H9 (cell line): ENCODE measurements at regions not wholly inside any gene's neighbourhood (a gene's known extent, or its start where the extent isn't known, plus 50 kb on each side); places are given as distances from the start of the nearest gene placed in this dataset.

Experiments
- DNase-seq: peaks from one replicate; pipeline ENCODE4 v3.0.0-alpha.2; 2017
- H2AFZ ChIP-seq: one replicate; pipeline ENCODE4 v1.6.1; 2013; ENCODE audit warnings: mild to moderate bottlenecking, low read length, control low read depth, moderate library complexity
- H2AK5ac ChIP-seq: 2 replicates; pipeline ENCODE4 v1.6.1; 2013; ENCODE audit warnings: low read length, control low read depth, mixed read lengths; ENCODE audit not compliant: insufficient read length
- H2BK120ac ChIP-seq: one replicate; pipeline ENCODE4 v1.6.1; 2013; ENCODE audit warnings: low read depth, mild to moderate bottlenecking, low read length, control low read depth, inconsistent platforms; ENCODE audit not compliant: poor library complexity, severe bottlenecking
- H2BK12ac ChIP-seq: 2 replicates; pipeline ENCODE4 v1.6.1; 2013; ENCODE audit warnings: low read length, control low read depth, mixed read lengths, low read depth; ENCODE audit not compliant: insufficient read length
- H2BK15ac ChIP-seq: 2 replicates; pipeline ENCODE4 v1.6.1; 2013; ENCODE audit warnings: low read depth, low read length, control low read depth
- H2BK20ac ChIP-seq: one replicate; pipeline ENCODE4 v1.6.1; 2013; ENCODE audit warnings: low read depth, mild to moderate bottlenecking, low read length, control low read depth, inconsistent platforms; ENCODE audit not compliant: poor library complexity, severe bottlenecking
- H2BK5ac ChIP-seq: 2 replicates; pipeline ENCODE4 v1.6.1; 2013; ENCODE audit warnings: low read length, control low read depth, mixed read lengths; ENCODE audit not compliant: insufficient read length
- H3K14ac ChIP-seq: 2 replicates; pipeline ENCODE4 v1.6.1; 2013; ENCODE audit warnings: low read length, control low read depth; ENCODE audit not compliant: insufficient read depth
- H3K18ac ChIP-seq: 2 replicates; pipeline ENCODE4 v1.6.1; 2013; ENCODE audit warnings: low read depth, mild to moderate bottlenecking, mixed read lengths, low read length, control low read depth; ENCODE audit not compliant: insufficient read length
- H3K23ac ChIP-seq: 2 replicates; pipeline ENCODE4 v1.6.1; 2013; ENCODE audit warnings: low read length, control low read depth, mixed read lengths, low read depth; ENCODE audit not compliant: insufficient read length
- H3K23me2 ChIP-seq: 2 replicates; pipeline ENCODE4 v1.6.1; 2013; ENCODE audit warnings: low read depth, mild to moderate bottlenecking, mixed read lengths, low read length, control low read depth; ENCODE audit not compliant: insufficient read length, poor library complexity, severe bottlenecking
- H3K27ac ChIP-seq: 2 replicates; pipeline ENCODE4 v1.5.1; 2013; ENCODE audit warnings: low read length, control low read depth, mixed read lengths, low read depth; ENCODE audit not compliant: insufficient read length
- H3K27me3 ChIP-seq: 2 replicates; pipeline ENCODE4 v1.6.1; 2013; ENCODE audit warnings: low read length, control low read depth, inconsistent platforms; ENCODE audit not compliant: insufficient read depth
- H3K4ac ChIP-seq: 2 replicates; pipeline ENCODE4 v1.6.1; 2013; ENCODE audit warnings: low read depth, mild to moderate bottlenecking, control low read depth, inconsistent platforms, low read length, moderate library complexity
- H3K4me1 ChIP-seq: 2 replicates; pipeline ENCODE4 v1.6.1; 2013; ENCODE audit warnings: low read length, control low read depth, inconsistent platforms; ENCODE audit not compliant: insufficient read depth
- H3K4me2 ChIP-seq: 2 replicates; pipeline ENCODE4 v1.6.1; 2013; ENCODE audit warnings: low read length, control low read depth, mixed read lengths; ENCODE audit not compliant: insufficient read length, insufficient read depth
- H3K56ac ChIP-seq: 2 replicates; pipeline ENCODE4 v1.6.1; 2013; ENCODE audit warnings: low read depth, mild to moderate bottlenecking, mixed read lengths, low read length, control low read depth; ENCODE audit not compliant: insufficient read length
- H3K79me1 ChIP-seq: 2 replicates; pipeline ENCODE4 v1.6.1; 2013; ENCODE audit warnings: low read depth, mild to moderate bottlenecking, moderate library complexity, low read length, control low read depth, inconsistent platforms; ENCODE audit not compliant: insufficient read depth, poor library complexity, severe bottlenecking
- H3K79me2 ChIP-seq: 2 replicates; pipeline ENCODE4 v1.6.1; 2013; ENCODE audit warnings: low read length, control low read depth, inconsistent platforms; ENCODE audit not compliant: insufficient read depth
- H3K9ac ChIP-seq: 2 replicates; pipeline ENCODE4 v1.6.1; 2013; ENCODE audit warnings: low read length, control low read depth, mixed read lengths; ENCODE audit not compliant: insufficient read length; ENCODE audit errors: extremely low read depth
- H3K9me3 ChIP-seq: one replicate; pipeline ENCODE4 v1.6.1; 2013; ENCODE audit warnings: low read depth, low read length, inconsistent platforms; ENCODE audit not compliant: control insufficient read depth
- H3T11ph ChIP-seq: one replicate; pipeline ENCODE4 v1.6.1; 2013; ENCODE audit warnings: mild to moderate bottlenecking, low read length, control low read depth, inconsistent platforms
- H4K20me1 ChIP-seq: one replicate; pipeline ENCODE4 v1.6.1; 2013; ENCODE audit not compliant: control insufficient read depth, insufficient read length, insufficient read depth
- H4K5ac ChIP-seq: 2 replicates; pipeline ENCODE4 v1.6.1; 2013; ENCODE audit warnings: low read depth, mild to moderate bottlenecking, mixed read lengths, low read length, control low read depth; ENCODE audit not compliant: insufficient read length
- H4K8ac ChIP-seq: replicated peaks from 2 replicates; pipeline ENCODE4 v1.6.1; 2013; ENCODE audit warnings: low read length, control low read depth, mixed read lengths, low read depth; ENCODE audit not compliant: insufficient read length
- H4K91ac ChIP-seq: 2 replicates; pipeline ENCODE4 v1.6.1; 2013; ENCODE audit warnings: low read depth, mild to moderate bottlenecking, moderate library complexity, mixed read lengths, low read length, control low read depth; ENCODE audit not compliant: insufficient read length
- H3K27ac Mint-ChIP-seq, 3 experiments: 2 replicates in 2 of 3; 3 replicates in 1 of 3; pipeline ENCODE4 v1.8.0; 2020 to 2021; ENCODE audit warnings: mixed read lengths in 3 of 3, mild to moderate bottlenecking in 1 of 3, moderate library complexity in 1 of 3
- H3K27me3 Mint-ChIP-seq: 2 replicates; pipeline ENCODE4 v1.8.0; 2021; ENCODE audit warnings: low read depth, mild to moderate bottlenecking, moderate library complexity, mixed read lengths
- H3K36me3 Mint-ChIP-seq, 3 experiments: 2 replicates in 2 of 3; 3 replicates in 1 of 3; pipeline ENCODE4 v1.8.0; 2020 to 2021; ENCODE audit warnings: low read depth in 3 of 3, mixed read lengths in 3 of 3; ENCODE audit not compliant: insufficient read depth in 1 of 3
- H3K4me1 Mint-ChIP-seq, 2 experiments: 2 replicates each; pipeline ENCODE4 v1.8.0; 2020; ENCODE audit warnings: mixed read lengths in 2 of 2
- H3K4me3 Mint-ChIP-seq, 2 experiments: 2 replicates in 1 of 2; 3 replicates in 1 of 2; pipeline ENCODE4 v1.8.0; 2020 to 2021; ENCODE audit warnings: mild to moderate bottlenecking in 2 of 2, mixed read lengths in 2 of 2, moderate library complexity in 1 of 2
- H3K9me3 Mint-ChIP-seq, 2 experiments: 2 replicates in 1 of 2; 3 replicates in 1 of 2; pipeline ENCODE4 v1.8.0; 2020; ENCODE audit warnings: mild to moderate bottlenecking in 2 of 2, mixed read lengths in 2 of 2, moderate library complexity in 1 of 2
- CTCF ChIP-seq: fragments of 200-600 bp; sonication (generic); conservative IDR thresholded peaks from 3 replicates; pipeline ENCODE4 v1.8.0; 2021; ENCODE audit warnings: antibody characterized with exemption, mild to moderate bottlenecking

GRCh38 chr2:198253995-198254394 is 449.6 kb downstream of the PLCL1 start:
- no peaks in the 10 kb centered on the region for H3K4me1 Mint-ChIP-seq
- Histone ChIP-seq H2BK15ac (no peak overlapping the region), H4K91ac (no peak overlapping the region), H2AFZ (no peak overlapping the region), H3K4me2 (no peak overlapping the region), H3K4ac (no peak overlapping the region), H2BK20ac (no peak overlapping the region), H3T11ph (no peak overlapping the region), H3K4me1 (no peaks in the 10 kb centered on the region), H4K5ac (no peak overlapping the region), H2AK5ac (no peak overlapping the region), H3K79me2 (no peaks in the 10 kb centered on the region), H2BK5ac (no peak overlapping the region), H3K27ac (no peak overlapping the region), H4K20me1 (no peaks in the 10 kb centered on the region), H3K9me3 (no peaks in the 10 kb centered on the region), H3K27me3 (no peaks in the 10 kb centered on the region), H3K79me1 (no peaks in the 10 kb centered on the region), H3K9ac (no peak overlapping the region), H4K8ac (no peak overlapping the region), H3K23ac (no peak overlapping the region), H3K56ac (no peak overlapping the region), H3K23me2 (no peaks in the 10 kb centered on the region), H3K18ac (no peak overlapping the region), H2BK12ac (no peak overlapping the region), H2BK120ac (no peak overlapping the region), H3K14ac (no peak overlapping the region)
- no peaks in the 10 kb centered on the region for H3K36me3 Mint-ChIP-seq
- no peak overlapping the region for H3K4me3 Mint-ChIP-seq
- no peak overlapping the region for H3K27ac Mint-ChIP-seq
- TF ChIP-seq CTCF: no peak
- no peaks in the 10 kb centered on the region for H3K27me3 Mint-ChIP-seq
- H3K9me3 Mint-ChIP-seq: no peaks in the 10 kb centered on the region
- DNase-seq: no peak
